Skeletal muscle tissue (tissue), 3 donors: ENCODE measurements at regions not wholly inside any gene's neighbourhood (a gene's known extent, or its start where the extent isn't known, plus 50 kb on each side); places are given as distances from the start of the nearest gene placed in this dataset.

Experiments
- H3K27ac ChIP-seq: one replicate; pipeline ENCODE4 v1.7.0; 2013; ENCODE audit warnings: mild to moderate bottlenecking, low read depth, low read length, inconsistent platforms
- H3K27me3 ChIP-seq, 3 donors: one replicate each; pipeline ENCODE4 v1.7.0; 2013; ENCODE audit warnings: low read length in 3 of 3; ENCODE audit not compliant: control insufficient read depth in 3 of 3, insufficient read depth in 3 of 3
- H3K36me3 ChIP-seq, 3 donors: one replicate each; pipeline ENCODE4 v1.7.0; 2013; ENCODE audit warnings: low read length in 3 of 3; ENCODE audit not compliant: control insufficient read depth in 3 of 3, insufficient read depth in 3 of 3
- H3K4me1 ChIP-seq, 3 donors: one replicate each; pipeline ENCODE4 v1.7.0; 2013; ENCODE audit warnings: low read length in 3 of 3, mild to moderate bottlenecking in 3 of 3; ENCODE audit not compliant: control insufficient read depth in 3 of 3, insufficient read depth in 3 of 3
- H3K4me3 ChIP-seq, 3 donors: one replicate each; pipeline ENCODE4 v1.7.0; 2013; ENCODE audit warnings: low read length in 3 of 3
- H3K9ac ChIP-seq, 3 donors: one replicate each; pipeline ENCODE4 v1.7.0; 2013; ENCODE audit warnings: low read length in 3 of 3, mild to moderate bottlenecking in 3 of 3, moderate library complexity in 2 of 3, low read depth in 1 of 3
- H3K9me3 ChIP-seq, 3 donors: one replicate each; pipeline ENCODE4 v1.7.0; 2013; ENCODE audit warnings: low read length in 3 of 3; ENCODE audit not compliant: control insufficient read depth in 3 of 3
- donor health status: Osteomylitis.

- Histone ChIP-seq H3K4me1 (peaks cover 0 to 8% (median 0%) of the 10 kb centered on the region in 3 donors), H3K9me3 (no peaks in the 10 kb centered on the region), H3K36me3 (no peaks in the 10 kb centered on the region), H3K9ac (no peak overlapping the region), H3K4me3 (no peak overlapping the region), H3K27me3 (peaks cover 0 to 17% (median 13%) of the 10 kb centered on the region in 3 donors), H3K27ac (no peak overlapping the region)
These were observed 63.3 kb downstream of the RTP5 start for GRCh38 chr2:241932899-241933178.

- H3K9ac ChIP-seq, result no peak overlapping the region
- peaks cover 0 to 8% (median 0%) of the 10 kb centered on the region in 3 donors for H3K4me1 ChIP-seq
- no peak overlapping the region for H3K27ac ChIP-seq
- peaks cover 0 to 17% (median 13%) of the 10 kb centered on the region in 3 donors for H3K27me3 ChIP-seq
- no peaks in the 10 kb centered on the region for H3K36me3 ChIP-seq
- no peaks in the 10 kb centered on the region for H3K9me3 ChIP-seq
- H3K4me3 ChIP-seq, result no peak overlapping the region
These were observed 63.8 kb downstream of the RTP5 start for GRCh38 chr2:241933179-241933911.

GRCh38 chr2:241935314-241935713 is 65.8 kb downstream of the RTP5 start:
- Histone ChIP-seq H3K9ac (no peak overlapping the region), H3K36me3 (no peaks in the 10 kb centered on the region), H3K4me1 (peaks cover 0 to 8% (median 0%) of the 10 kb centered on the region in 3 donors), H3K4me3 (no peak overlapping the region), H3K27ac (no peak overlapping the region), H3K27me3 (peaks cover 0 to 13% (median 13%) of the 10 kb centered on the region in 3 donors), H3K9me3 (peaks cover 0 to under 1% (median 0%) of the 10 kb centered on the region in 3 donors)

- Histone ChIP-seq H3K27ac (no peak overlapping the region), H3K36me3 (no peaks in the 10 kb centered on the region), H3K27me3 (peaks cover 0 to 13% (median 13%) of the 10 kb centered on the region in 3 donors), H3K4me1 (peaks cover 0 to 8% (median 0%) of the 10 kb centered on the region in 3 donors), H3K4me3 (no peak overlapping the region), H3K9me3 (peaks cover 0 to 3% (median 0%) of the 10 kb centered on the region in 3 donors), H3K9ac (no peak overlapping the region)
These were observed 66.2 kb downstream of the RTP5 start for GRCh38 chr2:241935774-241936173.

DNA sequence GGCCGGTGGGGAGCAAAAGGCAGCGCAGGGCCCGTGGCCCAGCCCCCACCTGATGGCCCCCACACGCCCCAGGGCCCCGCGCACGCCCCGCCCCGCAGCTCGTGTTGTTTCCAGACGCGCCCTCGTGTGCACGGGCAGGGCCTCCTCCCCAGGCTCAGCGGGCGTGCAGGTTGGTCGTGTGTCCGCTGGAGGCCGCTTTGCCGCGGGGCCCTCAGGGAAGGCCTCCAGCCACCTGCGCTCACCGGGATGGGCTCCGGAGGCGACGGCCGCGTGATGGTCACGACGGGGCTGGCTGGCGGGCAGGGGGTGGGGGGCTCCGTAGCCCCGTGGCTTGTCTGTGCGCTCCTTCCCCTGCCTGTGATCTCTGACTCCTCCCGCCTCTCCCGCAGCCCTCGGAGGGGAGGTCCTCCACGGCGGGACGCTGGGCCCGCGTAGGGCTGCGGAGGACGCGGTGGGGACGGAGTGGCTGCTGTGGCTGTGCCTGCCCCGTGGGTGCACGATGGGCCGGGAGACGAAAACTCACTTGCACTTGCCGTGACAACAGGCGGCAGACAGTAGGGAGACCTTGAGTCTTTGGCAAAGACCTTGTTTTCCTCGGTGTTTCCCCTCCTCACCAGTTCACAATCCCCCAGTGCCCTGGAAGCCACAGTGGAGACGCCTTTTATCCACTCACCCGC is 67.1 kb downstream of the RTP5 start:
- Histone ChIP-seq H3K27ac (no peak overlapping the region), H3K36me3 (no peaks in the 10 kb centered on the region), H3K9ac (no peak overlapping the region), H3K4me1 (peaks cover 0 to 8% (median 0%) of the 10 kb centered on the region in 3 donors), H3K27me3 (peaks cover 0 to 13% (median 13%) of the 10 kb centered on the region in 3 donors), H3K9me3 (peaks cover 0 to 3% (median 0%) of the 10 kb centered on the region in 3 donors), H3K4me3 (no peak overlapping the region)

DNA sequence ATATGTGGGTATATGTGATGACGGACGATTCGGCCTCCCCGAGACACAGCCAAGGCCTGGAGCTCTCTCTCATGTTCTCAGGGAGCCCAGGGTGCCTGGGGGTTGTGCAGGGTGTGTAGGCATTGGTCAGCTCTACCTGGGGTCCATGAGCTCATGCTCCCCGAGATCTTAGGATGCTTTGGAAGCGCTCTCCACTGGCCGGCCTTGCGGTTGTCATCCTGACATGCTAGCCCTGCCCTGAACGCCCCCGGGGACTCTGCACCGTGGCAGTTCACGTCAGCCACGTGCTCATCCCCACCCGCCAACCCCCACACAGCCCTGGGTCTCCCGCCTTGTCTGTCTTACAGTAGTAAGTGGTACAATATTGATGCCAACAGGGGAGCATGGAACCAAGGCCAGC is 67.8 kb downstream of the RTP5 start:
- Histone ChIP-seq H3K27me3 (peaks cover 0 to 14% (median 13%) of the 10 kb centered on the region in 3 donors), H3K4me3 (no peak overlapping the region), H3K9ac (no peak overlapping the region), H3K9me3 (peaks cover 0 to 3% (median 0%) of the 10 kb centered on the region in 3 donors), H3K36me3 (no peaks in the 10 kb centered on the region), H3K4me1 (peaks cover 0 to 8% (median 0%) of the 10 kb centered on the region in 3 donors), H3K27ac (no peak overlapping the region)

- Histone ChIP-seq H3K36me3 (no peaks in the 10 kb centered on the region), H3K4me3 (no peak overlapping the region), H3K27ac (no peak overlapping the region), H3K9me3 (peaks cover 0 to 3% (median 0%) of the 10 kb centered on the region in 3 donors), H3K9ac (no peak overlapping the region), H3K4me1 (no peaks in the 10 kb centered on the region), H3K27me3 (peaks cover 0 to 26% (median 26%) of the 10 kb centered on the region in 3 donors)
These were observed 70.0 kb downstream of the RTP5 start for GRCh38 chr2:241939541-241939940.

DNA sequence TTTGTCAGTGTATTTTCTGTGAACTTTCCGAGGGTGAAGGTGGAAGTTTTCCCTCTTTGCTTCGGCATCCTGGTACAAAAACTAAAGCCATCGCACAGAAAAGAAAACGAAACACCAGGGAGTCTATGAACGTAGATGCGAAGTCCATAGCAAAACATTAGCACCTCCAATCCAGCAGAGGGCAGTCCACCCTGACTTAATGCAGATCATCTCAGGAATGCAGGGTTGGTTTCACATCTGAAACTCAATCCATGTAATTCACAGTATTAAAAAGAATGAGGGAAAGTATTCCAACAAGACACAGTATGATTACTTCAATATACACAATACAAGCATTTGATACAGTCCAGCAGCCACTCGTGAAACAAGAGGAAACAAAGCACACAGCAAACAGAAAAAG is 70.8 kb downstream of the RTP5 start:
- no peak overlapping the region for H3K4me3 ChIP-seq
- no peak overlapping the region for H3K9ac ChIP-seq
- peaks cover 0 to 3% (median 0%) of the 10 kb centered on the region in 3 donors for H3K9me3 ChIP-seq
- H3K4me1 ChIP-seq, result no peaks in the 10 kb centered on the region
- H3K27me3 ChIP-seq, result peaks cover 0 to 26% (median 24%) of the 10 kb centered on the region in 3 donors
- no peaks in the 10 kb centered on the region for H3K36me3 ChIP-seq
- no peak overlapping the region for H3K27ac ChIP-seq

DNA sequence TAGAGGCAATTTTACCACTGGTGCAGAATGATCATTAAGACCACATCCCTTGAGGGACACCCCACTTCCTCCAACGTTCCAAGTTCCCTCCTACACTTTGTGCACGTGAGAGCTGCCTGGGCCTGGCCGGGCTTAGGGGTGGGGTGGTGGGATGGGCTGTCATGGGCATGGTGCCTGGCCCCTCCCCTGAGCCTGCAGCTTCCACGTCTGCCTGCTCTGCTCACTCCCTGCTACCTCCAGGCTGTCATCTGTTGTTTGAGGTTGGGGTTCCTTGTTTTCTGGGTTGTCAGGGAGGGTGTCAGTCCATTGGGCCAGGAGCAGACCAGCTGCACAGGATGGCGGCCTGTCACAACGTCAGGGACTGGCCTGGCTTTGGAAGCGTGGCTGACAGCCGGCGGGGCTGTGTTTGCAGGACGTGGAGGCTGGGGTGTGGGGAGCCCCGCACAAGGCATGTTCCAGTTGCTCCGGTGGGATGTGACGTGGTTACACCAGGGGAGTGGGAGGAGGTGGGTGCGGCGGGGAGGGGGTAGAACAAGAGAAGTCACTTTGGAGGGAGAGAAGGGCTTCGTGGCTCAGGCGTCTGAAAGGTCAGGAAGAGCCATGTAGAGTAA is 72.3 kb downstream of the RTP5 start:
- Histone ChIP-seq H3K4me3 (no peak overlapping the region), H3K36me3 (no peaks in the 10 kb centered on the region), H3K9ac (no peak overlapping the region), H3K27me3 (peaks cover 5 to 34% (median 21%) of the 10 kb centered on the region in 3 donors), H3K9me3 (peaks cover 0 to 3% (median 0%) of the 10 kb centered on the region in 3 donors), H3K4me1 (no peaks in the 10 kb centered on the region), H3K27ac (no peak overlapping the region)
